SIG-M5 treated with dmso at 0.1 percent for 504 hours (cell line): ENCODE measurements at regions not wholly inside any gene's neighbourhood (a gene's known extent, or its start where the extent isn't known, plus 50 kb on each side); places are given as distances from the start of the nearest gene placed in this dataset.
"Not testable (repeated sequence)": the region's sequence is repeated elsewhere in the genome, so short reads cannot be mapped to it uniquely, and the experiment has no call there.

Experiments
- DNase-seq: peaks from one replicate; lab custom pipeline; 2025; ENCODE audit not compliant: unreplicated experiment; lab: John Stamatoyannopoulos, UW

GRCh38 chr10:3661271-3661670 lies 123.7 kb downstream of the KLF6 start:
- DNase-seq, result no peak

GRCh38 chr10:3660753-3661152 lies 124.3 kb downstream of the KLF6 start:
- DNase-seq, result no peak

GRCh38 chr10:3659203-3659917 lies 125.6 kb downstream of the KLF6 start:
- no peak for DNase-seq

GRCh38 chr10:3658766-3659165 lies 126.2 kb downstream of the KLF6 start:
- no peak for DNase-seq

- no peak for DNase-seq
Measured at GRCh38 chr10:3656214-3656613, 128.8 kb downstream of the KLF6 start.

GRCh38 chr10:3655528-3655927 lies 129.5 kb downstream of the KLF6 start:
- no peak for DNase-seq

- no peak for DNase-seq
Measured at GRCh38 chr10:3654980-3655379, 130.0 kb downstream of the KLF6 start.

GRCh38 chr10:3654496-3654895 lies 130.5 kb downstream of the KLF6 start:
- DNase-seq, result no peak

- DNase-seq, result not testable (repeated sequence)
Measured at GRCh38 chr10:3653303-3653702, 131.7 kb downstream of the KLF6 start.

GRCh38 chr10:3652886-3653285 lies 132.1 kb downstream of the KLF6 start:
- DNase-seq, result no peak

GRCh38 chr10:3651969-3652653 lies 132.9 kb downstream of the KLF6 start:
- no peak for DNase-seq

GRCh38 chr10:3648576-3648975 lies 136.4 kb downstream of the KLF6 start:
- no peak for DNase-seq

- DNase-seq, result no peak
Measured at GRCh38 chr10:3648170-3648569, 136.8 kb downstream of the KLF6 start.

GRCh38 chr10:3647074-3647473 lies 137.9 kb downstream of the KLF6 start:
- DNase-seq, result no peak

GRCh38 chr10:3645406-3645805 lies 139.6 kb downstream of the KLF6 start:
- no peak for DNase-seq

- DNase-seq, result no peak
Measured at GRCh38 chr10:3640816-3641215, 144.2 kb downstream of the KLF6 start.

GRCh38 chr10:3639546-3639945 lies 145.5 kb downstream of the KLF6 start:
- DNase-seq, result no peak

GRCh38 chr10:3636356-3637181 lies 148.4 kb downstream of the KLF6 start:
- DNase-seq, result no peak

- DNase-seq, result no peak
Measured at GRCh38 chr10:3635697-3636096, 149.3 kb downstream of the KLF6 start.

GRCh38 chr10:3635211-3635671 lies 149.8 kb downstream of the KLF6 start:
- no peak for DNase-seq

GRCh38 chr10:3634646-3635045 lies 150.4 kb downstream of the KLF6 start:
- DNase-seq, result not testable (repeated sequence)
